Calu3 (cell line): ENCODE measurements at regions not wholly inside any gene's neighbourhood (a gene's known extent, or its start where the extent isn't known, plus 50 kb on each side); places are given as distances from the start of the nearest gene placed in this dataset.

Experiments used
- BruUV-seq: library from RNA; stranded (reverse); fragments of 400-500 nt; replicated peaks from 2 replicates; lab custom pipeline; 2021; lab: Mats Ljungman, UMichigan
- CTCF ChIA-PET: fragments of 300-600 bp; sonication (Branson Sonifier 250); formaldehyde crosslinking; loops from one replicate; lab custom pipeline; 2022; ENCODE audit warnings: antibody characterized with exemption; lab: Charles Lee
- DNase-seq: peaks from one replicate; pipeline ENCODE4 v3.0.0; 2022
- H3K27ac Mint-ChIP-seq: one replicate; pipeline ENCODE4 v1.8.0; 2022; ENCODE audit warnings: mixed read lengths; ENCODE audit not compliant: unreplicated experiment
- H3K27me3 Mint-ChIP-seq: one replicate; pipeline ENCODE4 v1.8.0; 2022; ENCODE audit warnings: mixed read lengths; ENCODE audit not compliant: unreplicated experiment
- H3K36me3 Mint-ChIP-seq: one replicate; pipeline ENCODE4 v1.8.0; 2022; ENCODE audit warnings: mild to moderate bottlenecking, moderate library complexity, mixed read lengths; ENCODE audit not compliant: insufficient read depth, unreplicated experiment
- H3K4me1 Mint-ChIP-seq: one replicate; pipeline ENCODE4 v1.8.0; 2022; ENCODE audit warnings: mild to moderate bottlenecking, low read depth, mixed read lengths; ENCODE audit not compliant: unreplicated experiment
- H3K4me3 Mint-ChIP-seq: one replicate; pipeline ENCODE4 v1.8.0; 2022; ENCODE audit warnings: mild to moderate bottlenecking, low read depth, moderate library complexity, mixed read lengths; ENCODE audit not compliant: unreplicated experiment
- H3K9me3 Mint-ChIP-seq: one replicate; pipeline ENCODE4 v1.8.0; 2022; ENCODE audit warnings: low read depth, mixed read lengths; ENCODE audit not compliant: unreplicated experiment
- intact Hi-C: fragments of 100-400 bp; cut with micrococcal nuclease; formaldehyde crosslinking; loops from one replicate; pipeline ENCODE4 v1.10.0; 2022; ENCODE audit not compliant: unreplicated experiment
- TF ChIP-seq, protein P1 (sequence below): fragments of 200-600 bp; IDR thresholded peaks from one replicate; pipeline ENCODE4 v1.8.0; 2022; ENCODE audit warnings: antibody characterized with exemption; ENCODE audit not compliant: unreplicated experiment

DNA sequence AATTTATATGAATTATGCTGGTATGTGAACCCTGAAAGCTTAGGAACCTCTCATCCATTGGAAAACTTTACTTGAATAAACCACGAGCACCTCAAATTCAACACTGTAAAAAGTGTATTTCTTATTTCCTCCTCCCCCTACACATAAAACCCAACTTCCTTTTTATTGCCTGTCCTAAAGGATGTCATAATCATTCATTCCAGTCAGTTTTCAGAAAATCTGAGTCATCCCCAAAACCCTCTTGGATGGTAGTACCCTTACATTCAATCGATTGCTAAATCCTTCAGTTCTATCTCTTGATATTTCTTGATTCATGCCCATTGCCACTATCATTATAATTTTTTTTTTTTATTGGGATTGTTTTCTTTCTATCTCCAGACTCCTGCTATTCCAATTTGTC, 91.1 kb upstream of the ATP8A1 start:
- Mint-ChIP-seq H3K27me3 (no peaks in the 10 kb centered on the region), H3K36me3 (no peaks in the 10 kb centered on the region), H3K4me3 (no peak overlapping the region), H3K9me3 (peaks cover 12% of the 10 kb centered on the region), H3K4me1 (no peaks in the 10 kb centered on the region), H3K27ac (no peak overlapping the region)
- CTCF ChIA-PET = no interaction called here
- BruUV-seq = no TSS peak
- intact Hi-C loops = no loop called here
- TF ChIP-seq, protein P1, sequence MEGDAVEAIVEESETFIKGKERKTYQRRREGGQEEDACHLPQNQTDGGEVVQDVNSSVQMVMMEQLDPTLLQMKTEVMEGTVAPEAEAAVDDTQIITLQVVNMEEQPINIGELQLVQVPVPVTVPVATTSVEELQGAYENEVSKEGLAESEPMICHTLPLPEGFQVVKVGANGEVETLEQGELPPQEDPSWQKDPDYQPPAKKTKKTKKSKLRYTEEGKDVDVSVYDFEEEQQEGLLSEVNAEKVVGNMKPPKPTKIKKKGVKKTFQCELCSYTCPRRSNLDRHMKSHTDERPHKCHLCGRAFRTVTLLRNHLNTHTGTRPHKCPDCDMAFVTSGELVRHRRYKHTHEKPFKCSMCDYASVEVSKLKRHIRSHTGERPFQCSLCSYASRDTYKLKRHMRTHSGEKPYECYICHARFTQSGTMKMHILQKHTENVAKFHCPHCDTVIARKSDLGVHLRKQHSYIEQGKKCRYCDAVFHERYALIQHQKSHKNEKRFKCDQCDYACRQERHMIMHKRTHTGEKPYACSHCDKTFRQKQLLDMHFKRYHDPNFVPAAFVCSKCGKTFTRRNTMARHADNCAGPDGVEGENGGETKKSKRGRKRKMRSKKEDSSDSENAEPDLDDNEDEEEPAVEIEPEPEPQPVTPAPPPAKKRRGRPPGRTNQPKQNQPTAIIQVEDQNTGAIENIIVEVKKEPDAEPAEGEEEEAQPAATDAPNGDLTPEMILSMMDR = no peak
- DNase-seq = no peak

DNA sequence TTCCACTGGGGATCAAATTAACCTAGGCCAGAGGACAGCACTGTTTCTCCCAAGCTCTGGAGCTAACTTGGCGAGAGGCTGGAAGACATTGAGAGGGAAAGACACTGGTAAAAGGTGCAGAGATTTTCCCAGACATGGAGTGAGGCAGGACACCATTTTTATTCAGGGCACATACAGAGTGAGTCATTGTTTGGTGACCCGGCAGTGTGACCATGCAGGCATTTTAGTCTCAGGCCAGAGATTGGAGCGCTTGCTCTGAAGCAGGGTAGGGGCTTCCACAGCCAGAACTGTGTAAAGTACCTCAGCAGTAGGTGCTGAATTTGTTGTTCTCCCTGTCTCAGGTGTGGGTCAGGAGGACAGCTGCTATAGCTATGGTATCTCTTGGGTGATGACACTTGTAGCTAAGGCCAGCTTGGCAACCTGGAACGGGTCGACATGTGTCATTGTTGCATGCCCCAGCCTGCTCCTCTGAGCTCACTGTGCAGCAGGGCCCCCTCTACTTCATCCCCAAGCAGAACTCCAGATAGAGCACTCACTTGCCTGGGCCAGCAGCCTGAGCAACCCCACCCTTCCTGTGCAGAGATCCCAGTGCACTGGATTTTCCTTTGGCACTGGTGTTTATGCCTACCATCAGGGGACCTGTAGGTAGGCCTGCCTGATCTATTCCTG, 79.8 kb upstream of the ATP8A1 start:
- Mint-ChIP-seq H3K27ac (no peak overlapping the region), H3K9me3 (peaks cover 6% of the 10 kb centered on the region), H3K27me3 (no peaks in the 10 kb centered on the region), H3K4me3 (no peak overlapping the region), H3K36me3 (no peaks in the 10 kb centered on the region), H3K4me1 (no peaks in the 10 kb centered on the region)
- TF ChIP-seq, protein P1 = no peak
- DNase-seq = no peak
- no TSS peak for BruUV-seq
- intact Hi-C loops = no loop called here
- CTCF ChIA-PET = no interaction called here

DNA sequence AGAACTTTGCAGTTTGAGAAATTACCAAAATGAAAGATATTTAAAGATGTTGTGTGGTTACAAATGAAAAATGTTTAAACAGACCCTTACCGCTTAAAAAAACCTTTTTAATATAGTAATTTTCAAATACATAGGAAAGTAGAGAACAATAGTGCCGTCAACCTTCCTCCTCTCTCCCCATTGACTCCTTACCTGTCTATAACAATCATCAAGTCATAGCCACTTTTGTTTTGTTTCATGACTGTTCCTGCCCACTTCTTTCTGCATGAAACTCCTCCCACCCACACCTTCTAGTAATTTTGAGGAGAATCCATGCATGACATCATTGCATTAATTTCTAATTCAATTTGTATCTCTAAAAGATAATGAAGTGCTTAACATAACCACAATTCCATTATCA, 76.5 kb upstream of the ATP8A1 start:
- H3K27me3 Mint-ChIP-seq = no peaks in the 10 kb centered on the region
- intact Hi-C loops = no loop called here
- H3K4me1 Mint-ChIP-seq = no peaks in the 10 kb centered on the region
- BruUV-seq = no TSS peak
- DNase-seq = no peak
- no peak overlapping the region for H3K4me3 Mint-ChIP-seq
- TF ChIP-seq, protein P1 = no peak
- H3K9me3 Mint-ChIP-seq = peaks cover 9% of the 10 kb centered on the region
- CTCF ChIA-PET = no interaction called here
- no peaks in the 10 kb centered on the region for H3K36me3 Mint-ChIP-seq
- no peak overlapping the region for H3K27ac Mint-ChIP-seq

DNA sequence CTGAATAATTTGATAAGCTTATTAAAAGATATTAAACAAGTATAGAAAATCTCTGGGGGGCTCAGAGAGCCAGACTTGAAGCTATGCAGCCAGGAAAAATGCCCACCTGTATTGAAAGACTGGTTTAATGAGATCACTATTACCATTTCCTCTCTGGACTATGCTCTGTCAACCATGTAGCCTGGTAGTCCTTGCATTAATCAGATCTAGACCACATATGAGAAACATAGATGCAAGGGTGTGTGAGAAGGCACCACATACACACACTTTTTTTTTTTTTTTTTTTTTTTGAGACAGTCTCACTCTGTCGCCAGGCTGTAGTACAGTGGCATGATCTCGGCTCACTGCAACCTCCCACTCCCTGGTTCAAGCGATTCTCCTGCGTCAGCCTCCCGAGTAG, 75.9 kb upstream of the ATP8A1 start:
- intact Hi-C loops = no loop called here
- Mint-ChIP-seq H3K36me3 (no peaks in the 10 kb centered on the region), H3K9me3 (peaks cover 9% of the 10 kb centered on the region), H3K27ac (no peak overlapping the region), H3K4me1 (no peaks in the 10 kb centered on the region), H3K27me3 (no peaks in the 10 kb centered on the region), H3K4me3 (no peak overlapping the region)
- TF ChIP-seq, protein P1 = no peak
- CTCF ChIA-PET = no interaction called here
- no peak for DNase-seq
- no TSS peak for BruUV-seq
